ENCODE measurements at regions not wholly inside any gene's neighbourhood (a gene's known extent, or its start where the extent isn't known, plus 50 kb on each side); places are given as distances from the start of the nearest gene placed in this dataset.

DNA sequence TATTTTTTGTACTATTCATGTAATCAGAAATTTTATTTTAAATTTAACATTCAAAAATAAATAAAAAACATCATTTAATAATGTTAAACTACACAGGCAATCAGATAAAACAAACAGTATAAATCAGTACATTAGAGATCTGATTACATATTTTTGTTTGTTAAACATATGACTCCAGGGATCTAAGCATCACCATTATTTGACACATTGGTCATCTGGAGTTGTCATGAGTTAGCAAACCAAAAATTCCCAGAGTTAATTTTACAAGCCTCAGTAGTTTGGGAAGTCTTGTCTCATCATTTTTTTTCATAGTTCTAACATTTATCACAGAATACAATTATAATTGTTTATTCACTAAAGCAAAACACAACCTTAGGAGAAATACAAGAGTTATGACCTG, 770.8 kb upstream of the SLITRK6 start:
- no peak for TF ChIP-seq EZH2 (IDR thresholded peaks at IDR 0.05; ENCODE audit: borderline replicate concordance, low read depth, low read length, severe bottlenecking)
- no peak for TF ChIP-seq JUN (IDR thresholded peaks at IDR 0.05; ENCODE audit: borderline replicate concordance, insufficient read depth, insufficient read length, low read depth)
- TF ChIP-seq POLR2A (IDR thresholded peaks at IDR 0.05; ENCODE audit: low read depth, low read length) = no peak
- TF ChIP-seq, protein P1, sequence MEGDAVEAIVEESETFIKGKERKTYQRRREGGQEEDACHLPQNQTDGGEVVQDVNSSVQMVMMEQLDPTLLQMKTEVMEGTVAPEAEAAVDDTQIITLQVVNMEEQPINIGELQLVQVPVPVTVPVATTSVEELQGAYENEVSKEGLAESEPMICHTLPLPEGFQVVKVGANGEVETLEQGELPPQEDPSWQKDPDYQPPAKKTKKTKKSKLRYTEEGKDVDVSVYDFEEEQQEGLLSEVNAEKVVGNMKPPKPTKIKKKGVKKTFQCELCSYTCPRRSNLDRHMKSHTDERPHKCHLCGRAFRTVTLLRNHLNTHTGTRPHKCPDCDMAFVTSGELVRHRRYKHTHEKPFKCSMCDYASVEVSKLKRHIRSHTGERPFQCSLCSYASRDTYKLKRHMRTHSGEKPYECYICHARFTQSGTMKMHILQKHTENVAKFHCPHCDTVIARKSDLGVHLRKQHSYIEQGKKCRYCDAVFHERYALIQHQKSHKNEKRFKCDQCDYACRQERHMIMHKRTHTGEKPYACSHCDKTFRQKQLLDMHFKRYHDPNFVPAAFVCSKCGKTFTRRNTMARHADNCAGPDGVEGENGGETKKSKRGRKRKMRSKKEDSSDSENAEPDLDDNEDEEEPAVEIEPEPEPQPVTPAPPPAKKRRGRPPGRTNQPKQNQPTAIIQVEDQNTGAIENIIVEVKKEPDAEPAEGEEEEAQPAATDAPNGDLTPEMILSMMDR (IDR thresholded peaks at IDR 0.05; ENCODE audit: extremely low read depth in 1 of 2, insufficient read depth in 1 of 2, low read depth in 1 of 2, low read length in 2 of 2) = no peak
- TF ChIP-seq MYC (IDR thresholded peaks at IDR 0.05; ENCODE audit: low read depth, low read length) = no peak
- TF ChIP-seq POLR2AphosphoS5 (IDR thresholded peaks at IDR 0.05; ENCODE audit: insufficient read depth, low read depth, low read length) = no peak
- TF ChIP-seq, protein P2, sequence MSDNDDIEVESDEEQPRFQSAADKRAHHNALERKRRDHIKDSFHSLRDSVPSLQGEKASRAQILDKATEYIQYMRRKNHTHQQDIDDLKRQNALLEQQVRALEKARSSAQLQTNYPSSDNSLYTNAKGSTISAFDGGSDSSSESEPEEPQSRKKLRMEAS (IDR thresholded peaks at IDR 0.05; ENCODE audit: insufficient read depth, insufficient read length) = no peak
